ENCODE measurements at regions not wholly inside any gene's neighbourhood (a gene's known extent, or its start where the extent isn't known, plus 50 kb on each side); places are given as distances from the start of the nearest gene placed in this dataset.

DNA sequence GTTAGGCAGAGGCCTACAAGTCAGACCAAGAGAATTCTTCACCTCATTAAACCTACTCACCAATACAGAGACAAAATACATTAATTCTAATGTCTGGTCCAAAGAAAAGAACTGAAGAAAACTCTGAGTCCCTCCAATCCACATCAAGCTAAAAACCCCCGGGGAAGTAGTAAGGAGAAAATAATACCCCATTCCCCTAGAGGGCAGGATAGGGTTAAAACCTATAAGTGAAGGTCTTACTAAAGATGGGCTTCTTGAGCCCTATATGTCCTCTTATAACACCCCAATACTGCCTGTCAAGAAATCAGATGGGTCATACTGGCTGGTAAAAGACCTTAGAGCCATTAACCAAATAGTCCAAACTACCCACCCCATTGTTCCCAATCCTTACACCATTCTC lies 141.3 kb upstream of the TMEM106B start:
- TF ChIP-seq, protein P1, sequence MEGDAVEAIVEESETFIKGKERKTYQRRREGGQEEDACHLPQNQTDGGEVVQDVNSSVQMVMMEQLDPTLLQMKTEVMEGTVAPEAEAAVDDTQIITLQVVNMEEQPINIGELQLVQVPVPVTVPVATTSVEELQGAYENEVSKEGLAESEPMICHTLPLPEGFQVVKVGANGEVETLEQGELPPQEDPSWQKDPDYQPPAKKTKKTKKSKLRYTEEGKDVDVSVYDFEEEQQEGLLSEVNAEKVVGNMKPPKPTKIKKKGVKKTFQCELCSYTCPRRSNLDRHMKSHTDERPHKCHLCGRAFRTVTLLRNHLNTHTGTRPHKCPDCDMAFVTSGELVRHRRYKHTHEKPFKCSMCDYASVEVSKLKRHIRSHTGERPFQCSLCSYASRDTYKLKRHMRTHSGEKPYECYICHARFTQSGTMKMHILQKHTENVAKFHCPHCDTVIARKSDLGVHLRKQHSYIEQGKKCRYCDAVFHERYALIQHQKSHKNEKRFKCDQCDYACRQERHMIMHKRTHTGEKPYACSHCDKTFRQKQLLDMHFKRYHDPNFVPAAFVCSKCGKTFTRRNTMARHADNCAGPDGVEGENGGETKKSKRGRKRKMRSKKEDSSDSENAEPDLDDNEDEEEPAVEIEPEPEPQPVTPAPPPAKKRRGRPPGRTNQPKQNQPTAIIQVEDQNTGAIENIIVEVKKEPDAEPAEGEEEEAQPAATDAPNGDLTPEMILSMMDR (IDR thresholded peaks at IDR 0.05) = no peak
- TF ChIP-seq POLR2A (IDR thresholded peaks at IDR 0.05) = no peak
